B cell (primary cell): ENCODE measurements at regions not wholly inside any gene's neighbourhood (a gene's known extent, or its start where the extent isn't known, plus 50 kb on each side); places are given as distances from the start of the nearest gene placed in this dataset.

Source experiments
- ATAC-seq: fragments of 200-7000 bp; cut with Tn5 transposase; one replicate; pipeline ENCODE4 v1.10.0; 2021; ENCODE audit warnings: low read depth, mild to moderate bottlenecking, moderate number of reproducible peaks, moderate library complexity
- CTCF ChIA-PET: fragments of 350-600 bp; sonication (Branson Sonifier 250); formaldehyde crosslinking; loops from one replicate; lab custom pipeline; 2021; ENCODE audit warnings: antibody characterized with exemption, inconsistent platforms; lab: Charles Lee
- POLR2A ChIA-PET: fragments of 350-600 bp; sonication (Branson Sonifier 250); formaldehyde crosslinking; loops from one replicate; lab custom pipeline; 2021; ENCODE audit warnings: antibody characterized with exemption; lab: Charles Lee
- DNase-seq: peaks from one replicate; pipeline ENCODE4 v3.0.0; 2013
- H2AFZ ChIP-seq: 2 replicates; pipeline ENCODE4 v1.6.1; 2012; ENCODE audit warnings: mild to moderate bottlenecking, low read depth, low read length; ENCODE audit not compliant: insufficient read depth, poor library complexity, severe bottlenecking
- H3K27ac ChIP-seq, 2 donors: 1 replicate in 1 of 2; 2 replicates in 1 of 2; pipeline ENCODE4 v1.5.1; 2012 to 2013; ENCODE audit warnings: low read length in 2 of 2, mild to moderate bottlenecking in 2 of 2, moderate library complexity in 1 of 2
- H3K27me3 ChIP-seq, 4 experiments: fragments of 200-600 bp in 1 of 4; sonication (generic) in 1 of 4; replicated peaks in 1 of 4; 1 replicate in 2 of 4; 2 replicates in 2 of 4; pipeline versions ENCODE4 v1.6.1 to v1.7.0; 2013 to 2016; ENCODE audit warnings: low read length in 3 of 4, mild to moderate bottlenecking in 2 of 4, mixed read lengths in 1 of 4, moderate library complexity in 1 of 4; ENCODE audit not compliant: insufficient read depth in 4 of 4, control insufficient read depth in 3 of 4; ENCODE audit errors: control extremely low read depth in 1 of 4
- H3K36me3 ChIP-seq, 2 experiments: replicated peaks in 1 of 2; 1 replicate in 1 of 2; 2 replicates in 1 of 2; pipeline versions ENCODE4 v1.6.1 to v1.7.1; 2013; ENCODE audit warnings: low read length in 1 of 2; ENCODE audit not compliant: insufficient read depth in 2 of 2, control insufficient read depth in 1 of 2; ENCODE audit errors: control extremely low read depth in 1 of 2, extremely low read depth in 1 of 2
- H3K4me1 ChIP-seq, 2 donors: fragments of 200-600 bp in 1 of 2; sonication (generic) in 1 of 2; 1 replicate in 1 of 2; 2 replicates in 1 of 2; pipeline versions ENCODE4 v1.5.1 to v1.6.1; 2013 to 2017; ENCODE audit warnings: low read length in 2 of 2; ENCODE audit not compliant: control insufficient read depth in 2 of 2, insufficient read depth in 2 of 2
- H3K4me2 ChIP-seq: replicated peaks from 2 replicates; pipeline ENCODE3; 2012; ENCODE audit warnings: mild to moderate bottlenecking, low read depth, low read length; ENCODE audit not compliant: poor library complexity, severe bottlenecking
- H3K4me3 ChIP-seq, 5 experiments: fragments of 200-600 bp in 1 of 5; sonication (generic) in 1 of 5; 1 replicate in 3 of 5; 2 replicates in 2 of 5; pipeline versions ENCODE4 v1.5.1 to v1.7.0; 2011 to 2016; ENCODE audit warnings: low read length in 4 of 5, mild to moderate bottlenecking in 4 of 5, low read depth in 2 of 5, control low read depth in 1 of 5, moderate library complexity in 1 of 5; ENCODE audit not compliant: insufficient read depth in 1 of 5; ENCODE audit errors: control extremely low read depth in 1 of 5, extremely low read depth in 1 of 5
- H3K79me2 ChIP-seq: fragments of 200-600 bp; sonication (generic); one replicate; pipeline ENCODE4 v1.6.0; 2016; ENCODE audit warnings: low read length; ENCODE audit not compliant: control insufficient read depth, insufficient read depth
- H3K9ac ChIP-seq: fragments of 200-600 bp; sonication (generic); 2 replicates; pipeline ENCODE4 v1.6.1; 2017; ENCODE audit warnings: mild to moderate bottlenecking, low read length, moderate library complexity
- H3K9me3 ChIP-seq, 3 donors: one replicate each; pipeline versions ENCODE4 v1.6.1 to v1.7.1; 2013; ENCODE audit warnings: low read length in 2 of 3; ENCODE audit not compliant: control insufficient read depth in 2 of 3, insufficient read depth in 1 of 3; ENCODE audit errors: control extremely low read depth in 1 of 3
- H4K20me1 ChIP-seq: 2 replicates; pipeline ENCODE4 v1.6.0; 2012; ENCODE audit warnings: mild to moderate bottlenecking, low read length; ENCODE audit not compliant: insufficient read depth, control insufficient read depth, poor library complexity, severe bottlenecking
- H3K27ac Mint-ChIP-seq: one replicate; pipeline ENCODE4 v1.8.0; 2021; ENCODE audit warnings: mixed read lengths
- H3K27me3 Mint-ChIP-seq: one replicate; pipeline ENCODE4 v1.8.0; 2021; ENCODE audit warnings: mixed read lengths
- H3K4me1 Mint-ChIP-seq: one replicate; pipeline ENCODE4 v1.8.0; 2021; ENCODE audit warnings: mixed read lengths
- H3K4me3 Mint-ChIP-seq: one replicate; pipeline ENCODE4 v1.8.0; 2021; ENCODE audit warnings: mixed read lengths
- H3K9me3 Mint-ChIP-seq: one replicate; pipeline ENCODE4 v1.8.0; 2022; ENCODE audit warnings: mixed read lengths; ENCODE audit not compliant: insufficient read depth
- CTCF ChIP-seq: fragments of 200-600 bp; IDR thresholded peaks from one replicate; pipeline ENCODE4 v1.8.0; 2022; ENCODE audit warnings: antibody characterized with exemption, mild to moderate bottlenecking
- EZH2 ChIP-seq: IDR thresholded peaks from 2 replicates; pipeline ENCODE4 v1.6.1; 2012; ENCODE audit warnings: borderline replicate concordance, low read depth, mild to moderate bottlenecking, moderate library complexity, low read length; ENCODE audit not compliant: insufficient read depth, poor library complexity, severe bottlenecking
- WGBS: methylation state at CpG from one replicate; pipeline ENCODE4 v1.1.5; 2013; ENCODE audit warnings: missing lambda C conversion rate; ENCODE audit not compliant: insufficient coverage; 5-methylcytosine and 5-hydroxymethylcytosine counted together
- intact Hi-C: fragments of 100-400 bp; cut with micrococcal nuclease; formaldehyde crosslinking; loops from one replicate; pipeline ENCODE4 v1.10.0; 2022

GRCh38 chr2:184413671-184414229 is 184.6 kb upstream of the ZNF804A start:
- WGBS: no CpG with 5 or more reads among the region's 1 CpG
- H3K27me3 Mint-ChIP-seq: no peaks in the 10 kb centered on the region
- POLR2A ChIA-PET: no interaction called here
- no peak for DNase-seq
- CTCF ChIA-PET: no interaction called here
- Histone ChIP-seq H3K4me3 (no peak overlapping the region), H3K36me3 (no peaks in the 10 kb centered on the region), H3K4me2 (no peak overlapping the region), H4K20me1 (no peaks in the 10 kb centered on the region), H3K27ac (no peak overlapping the region), H3K4me1 (no peaks in the 10 kb centered on the region), H2AFZ (no peak overlapping the region), H3K9me3 (no peaks in the 10 kb centered on the region), H3K27me3 (no peaks in the 10 kb centered on the region), H3K79me2 (no peaks in the 10 kb centered on the region), H3K9ac (no peak overlapping the region)
- no peak overlapping the region for H3K4me3 Mint-ChIP-seq
- H3K27ac Mint-ChIP-seq: no peak overlapping the region
- H3K9me3 Mint-ChIP-seq: no peaks in the 10 kb centered on the region
- intact Hi-C loops: no loop called here
- H3K4me1 Mint-ChIP-seq: no peaks in the 10 kb centered on the region
- TF ChIP-seq CTCF (no peak), EZH2 (no peak)
- ATAC-seq: no peak

GRCh38 chr2:184416146-184416913 is 182.0 kb upstream of the ZNF804A start:
- Histone ChIP-seq H3K27me3 (no peaks in the 10 kb centered on the region), H3K9ac (no peak overlapping the region), H4K20me1 (no peaks in the 10 kb centered on the region), H3K4me3 (no peak overlapping the region), H3K27ac (no peak overlapping the region), H3K4me2 (no peak overlapping the region), H3K4me1 (no peaks in the 10 kb centered on the region), H3K36me3 (no peaks in the 10 kb centered on the region), H3K9me3 (no peaks in the 10 kb centered on the region), H3K79me2 (no peaks in the 10 kb centered on the region), H2AFZ (no peak overlapping the region)
- Mint-ChIP-seq H3K9me3 (no peaks in the 10 kb centered on the region), H3K27me3 (no peaks in the 10 kb centered on the region), H3K4me3 (no peak overlapping the region), H3K27ac (no peak overlapping the region), H3K4me1 (no peaks in the 10 kb centered on the region)
- POLR2A ChIA-PET: no interaction called here
- DNase-seq (no peak), ATAC-seq (no peak)
- CTCF ChIA-PET: no interaction called here
- TF ChIP-seq CTCF: no peak
- no peak for TF ChIP-seq EZH2
- intact Hi-C loops: no loop called here
- 93% methylated on average over 2 of the region's 6 CpGs for WGBS
